Left renal cortex interstitium (tissue), 4 donors: ENCODE measurements at regions not wholly inside any gene's neighbourhood (a gene's known extent, or its start where the extent isn't known, plus 50 kb on each side); places are given as distances from the start of the nearest gene placed in this dataset.

Experiments used
- DNase-seq, 4 donors: peaks; one replicate each; pipeline ENCODE4 v3.0.0-alpha.2; 2013; ENCODE audit warnings: low read depth in 4 of 4, low spot score in 2 of 4, missing footprints in 1 of 4

- DNase-seq, result no peak
Measured at GRCh38 chr12:111031916-111032590, 111.7 kb upstream of the MYL2 start.

GRCh38 chr12:111030800-111031199 is 110.4 kb upstream of the MYL2 start:
- no peak for DNase-seq

GRCh38 chr12:111029732-111030131 is 109.4 kb upstream of the MYL2 start:
- no peak for DNase-seq

- DNase-seq, result no peak
Measured at GRCh38 chr12:111029305-111029704, 108.9 kb upstream of the MYL2 start.

- DNase-seq, result no peak
Measured at GRCh38 chr12:111028830-111029229, 108.5 kb upstream of the MYL2 start.

GRCh38 chr12:111027431-111027830 is 107.1 kb upstream of the MYL2 start:
- no peak for DNase-seq

- DNase-seq, result no peak
Measured at GRCh38 chr12:111025792-111026430, 105.5 kb upstream of the MYL2 start.

GRCh38 chr12:111025301-111025700 is 104.9 kb upstream of the MYL2 start:
- DNase-seq, result no peak

- DNase-seq, result no peak
Measured at GRCh38 chr12:111024205-111024801, 103.9 kb upstream of the MYL2 start.

- DNase-seq, result no peak
Measured at GRCh38 chr12:111022386-111022785, 102.0 kb upstream of the MYL2 start.

- DNase-seq, result no peak
Measured at GRCh38 chr12:111014547-111014946, 94.2 kb upstream of the MYL2 start.

GRCh38 chr12:111012918-111013317 is 92.5 kb upstream of the MYL2 start:
- no peak for DNase-seq

GRCh38 chr12:111011999-111012600 is 91.7 kb upstream of the MYL2 start:
- no peak for DNase-seq

GRCh38 chr12:111010916-111011657 is 90.7 kb upstream of the MYL2 start:
- no peak for DNase-seq

- DNase-seq, result no peak
Measured at GRCh38 chr12:111010061-111010460, 89.7 kb upstream of the MYL2 start.

- DNase-seq, result no peak
Measured at GRCh38 chr12:111006621-111007020, 86.2 kb upstream of the MYL2 start.

- no peak for DNase-seq
Measured at GRCh38 chr12:110998971-110999370, 78.6 kb upstream of the MYL2 start.

- DNase-seq, result no peak
Measured at GRCh38 chr12:110998165-110998564, 77.8 kb upstream of the MYL2 start.

- no peak for DNase-seq
Measured at GRCh38 chr12:110996415-110996814, 76.0 kb upstream of the MYL2 start.

- DNase-seq, result no peak
Measured at GRCh38 chr12:110995615-110996014, 75.2 kb upstream of the MYL2 start.

- no peak for DNase-seq
Measured at GRCh38 chr12:110995016-110995415, 74.6 kb upstream of the MYL2 start.
